ENCODE measurements at regions not wholly inside any gene's neighbourhood (a gene's known extent, or its start where the extent isn't known, plus 50 kb on each side); places are given as distances from the start of the nearest gene placed in this dataset.

DNA sequence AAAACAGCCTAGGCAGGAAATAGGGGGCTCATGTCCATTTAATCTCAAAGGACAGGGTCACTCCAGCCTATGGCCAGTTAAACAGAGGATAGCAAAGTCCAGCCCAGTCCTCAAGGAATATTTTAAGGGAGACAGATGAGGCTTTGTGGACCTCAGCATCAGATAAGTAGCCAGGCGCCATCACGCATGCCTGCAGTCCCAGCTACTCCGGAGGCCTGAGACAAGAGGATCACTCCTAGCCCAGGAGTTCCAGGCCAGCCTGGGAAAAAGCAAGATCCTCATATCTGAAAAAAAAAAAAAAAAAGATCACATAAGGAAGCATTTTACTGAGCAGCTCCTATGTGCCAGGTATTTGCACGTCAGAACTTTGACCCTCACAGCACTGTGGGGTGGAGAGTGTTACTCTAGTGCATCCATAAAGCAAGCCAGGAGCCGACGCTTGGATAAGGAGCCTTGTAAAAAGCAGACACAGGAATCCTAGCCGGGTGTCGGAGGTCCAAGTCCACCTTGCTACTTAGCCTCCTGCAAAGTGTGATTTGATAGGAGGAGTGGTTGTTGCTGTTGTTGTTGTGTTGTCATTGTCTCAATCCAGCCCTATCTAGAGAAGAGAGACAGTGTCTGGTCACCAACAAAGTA is 61.8 kb upstream of the DOCK1 start:
- Mint-ChIP-seq H3K27me3 (ENCODE audit: insufficient read depth, low read depth) (peaks cover 3% of the 10 kb centered on the region), H3K4me1 (peaks cover 6% of the 10 kb centered on the region), H3K36me3 (no peaks in the 10 kb centered on the region)

DNA sequence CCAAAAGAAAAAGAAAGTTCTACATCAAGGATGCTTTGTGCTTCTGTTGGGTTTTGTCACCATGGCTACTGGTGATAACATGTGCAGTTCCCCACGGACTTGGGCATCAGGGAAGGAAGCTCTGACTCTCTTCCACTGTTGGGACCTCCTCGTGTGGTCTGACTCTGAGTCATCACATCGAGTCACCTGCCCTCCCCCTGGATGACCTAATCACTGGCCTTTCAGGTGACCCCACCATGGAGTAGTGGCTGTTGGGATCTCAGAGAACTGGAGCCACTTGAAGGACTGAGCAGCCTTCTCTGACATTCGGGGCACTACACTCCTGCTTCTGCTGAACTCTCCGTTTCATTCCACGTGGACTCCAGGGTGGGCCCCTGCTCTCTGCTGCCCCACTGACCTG is 60.8 kb upstream of the DOCK1 start:
- Histone ChIP-seq H2AFZ (replicated peaks) (no peak overlapping the region), H3K36me3 (no peaks in the 10 kb centered on the region), H3K4me2 (no peak overlapping the region), H4K20me1 (ENCODE audit: low read depth) (no peaks in the 10 kb centered on the region), H3K79me2 (ENCODE audit: low read depth) (no peaks in the 10 kb centered on the region), H3K4me1 (no peaks in the 10 kb centered on the region), H3K9ac (no peak overlapping the region), H3K27ac (no peak overlapping the region), H3K4me3 (no peak overlapping the region), H3K27me3 (no peaks in the 10 kb centered on the region), H3K9me3 (ENCODE audit: low read depth) (no peaks in the 10 kb centered on the region), H3F3A (ENCODE audit: low read depth) (no peaks in the 10 kb centered on the region)
- Mint-ChIP-seq H3K4me3 (no peak overlapping the region), H3K27ac (no peak overlapping the region), H3K9me3 (no peaks in the 10 kb centered on the region), H3K27me3 (ENCODE audit: insufficient read depth, low read depth) (peaks cover 3% of the 10 kb centered on the region), H3K4me1 (peaks cover 6% of the 10 kb centered on the region), H3K36me3 (no peaks in the 10 kb centered on the region)
- no peak for TF ChIP-seq EZH2phosphoT487 (IDR thresholded peaks at IDR 0.05)
- no peak for TF ChIP-seq EZH2 (IDR thresholded peaks at IDR 0.05)
- TF ChIP-seq, protein P1, sequence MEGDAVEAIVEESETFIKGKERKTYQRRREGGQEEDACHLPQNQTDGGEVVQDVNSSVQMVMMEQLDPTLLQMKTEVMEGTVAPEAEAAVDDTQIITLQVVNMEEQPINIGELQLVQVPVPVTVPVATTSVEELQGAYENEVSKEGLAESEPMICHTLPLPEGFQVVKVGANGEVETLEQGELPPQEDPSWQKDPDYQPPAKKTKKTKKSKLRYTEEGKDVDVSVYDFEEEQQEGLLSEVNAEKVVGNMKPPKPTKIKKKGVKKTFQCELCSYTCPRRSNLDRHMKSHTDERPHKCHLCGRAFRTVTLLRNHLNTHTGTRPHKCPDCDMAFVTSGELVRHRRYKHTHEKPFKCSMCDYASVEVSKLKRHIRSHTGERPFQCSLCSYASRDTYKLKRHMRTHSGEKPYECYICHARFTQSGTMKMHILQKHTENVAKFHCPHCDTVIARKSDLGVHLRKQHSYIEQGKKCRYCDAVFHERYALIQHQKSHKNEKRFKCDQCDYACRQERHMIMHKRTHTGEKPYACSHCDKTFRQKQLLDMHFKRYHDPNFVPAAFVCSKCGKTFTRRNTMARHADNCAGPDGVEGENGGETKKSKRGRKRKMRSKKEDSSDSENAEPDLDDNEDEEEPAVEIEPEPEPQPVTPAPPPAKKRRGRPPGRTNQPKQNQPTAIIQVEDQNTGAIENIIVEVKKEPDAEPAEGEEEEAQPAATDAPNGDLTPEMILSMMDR (IDR thresholded peaks at IDR 0.05): no peak
- DNase-seq (ENCODE audit: low spot score): no peak

More for the DNA sequence above, 61.8 kb upstream of the DOCK1 start:
- Histone ChIP-seq H3K9me3 (ENCODE audit: low read depth) (no peaks in the 10 kb centered on the region), H3K27ac (no peak overlapping the region), H3K4me1 (no peaks in the 10 kb centered on the region), H3K79me2 (ENCODE audit: low read depth) (no peaks in the 10 kb centered on the region), H4K20me1 (ENCODE audit: low read depth) (no peaks in the 10 kb centered on the region), H3K4me2 (no peak overlapping the region), H3K4me3 (no peak overlapping the region), H2AFZ (replicated peaks) (no peak overlapping the region), H3K9ac (no peak overlapping the region), H3K36me3 (no peaks in the 10 kb centered on the region), H3K27me3 (no peaks in the 10 kb centered on the region), H3F3A (ENCODE audit: low read depth) (no peaks in the 10 kb centered on the region)
- no peak for DNase-seq (ENCODE audit: low spot score)
- Mint-ChIP-seq H3K9me3 (no peaks in the 10 kb centered on the region), H3K4me3 (no peak overlapping the region), H3K27ac (no peak overlapping the region)
- TF ChIP-seq, protein P1 (IDR thresholded peaks at IDR 0.05): no peak
- TF ChIP-seq EZH2phosphoT487 (IDR thresholded peaks at IDR 0.05) (no peak), EZH2 (IDR thresholded peaks at IDR 0.05) (no peak)

DNA sequence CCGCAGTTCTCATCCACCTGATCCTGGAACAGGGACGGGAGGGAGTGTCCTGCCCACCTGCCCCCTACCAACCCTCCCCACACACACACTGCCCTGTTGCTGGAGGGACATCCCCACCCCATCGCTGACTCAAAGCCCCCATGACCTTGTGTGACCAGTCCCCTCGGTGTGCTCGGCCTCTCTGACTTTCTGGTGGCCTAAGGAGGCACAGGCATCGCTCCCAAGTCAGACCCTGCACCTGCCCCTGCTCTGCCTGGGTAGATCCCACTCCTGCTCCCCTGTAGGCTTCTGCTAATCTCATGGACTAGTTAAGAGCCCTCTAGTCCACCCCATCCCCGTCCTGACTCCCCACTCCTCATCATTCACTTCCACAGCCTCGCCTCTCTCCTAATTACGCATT is 58.8 kb upstream of the DOCK1 start:
- H3K4me3 Mint-ChIP-seq: no peak overlapping the region
- H3K4me2 ChIP-seq: no peak overlapping the region
- no peaks in the 10 kb centered on the region for H3K9me3 ChIP-seq (ENCODE audit: low read depth)
- H3K27me3 ChIP-seq: no peaks in the 10 kb centered on the region
- peaks cover 6% of the 10 kb centered on the region for H3K4me1 Mint-ChIP-seq
- no peak overlapping the region for H3K9ac ChIP-seq
- DNase-seq (ENCODE audit: low spot score): no peak
- no peaks in the 10 kb centered on the region for H3K79me2 ChIP-seq (ENCODE audit: low read depth)
- H3K27me3 Mint-ChIP-seq (ENCODE audit: insufficient read depth, low read depth): peaks cover 4% of the 10 kb centered on the region
- no peak overlapping the region for H3K4me3 ChIP-seq
- no peaks in the 10 kb centered on the region for H3K36me3 ChIP-seq
- H3K9me3 Mint-ChIP-seq: no peaks in the 10 kb centered on the region
- no peak overlapping the region for H3K27ac ChIP-seq
- H3F3A ChIP-seq (ENCODE audit: low read depth): no peaks in the 10 kb centered on the region
- no peaks in the 10 kb centered on the region for H3K4me1 ChIP-seq
- no peaks in the 10 kb centered on the region for H4K20me1 ChIP-seq (ENCODE audit: low read depth)
- no peak overlapping the region for H3K27ac Mint-ChIP-seq
- TF ChIP-seq, protein P1 (IDR thresholded peaks at IDR 0.05): no peak
- no peak for TF ChIP-seq EZH2phosphoT487 (IDR thresholded peaks at IDR 0.05)
- TF ChIP-seq EZH2 (IDR thresholded peaks at IDR 0.05): no peak
- no peaks in the 10 kb centered on the region for H3K36me3 Mint-ChIP-seq
- no peak overlapping the region for H2AFZ ChIP-seq (replicated peaks)

Measured in neural progenitor cell (in vitro differentiated cells).